Tibial nerve (tissue), 4 donors: ENCODE measurements at regions not wholly inside any gene's neighbourhood (a gene's known extent, or its start where the extent isn't known, plus 50 kb on each side); places are given as distances from the start of the nearest gene placed in this dataset.

Experiments used
- DNase-seq, 2 donors: peaks; one replicate each; pipeline ENCODE4 v3.0.0-alpha.2; 2019; ENCODE audit warnings: low spot score in 2 of 2
- H3K27ac ChIP-seq, 4 donors: fragments of 200-600 bp; sonication (generic) in 3 of 4; one replicate each; pipeline ENCODE4 v1.5.1; 2017 to 2019; ENCODE audit warnings: mild to moderate bottlenecking in 1 of 4
- H3K27me3 ChIP-seq, 2 donors: fragments of 200-600 bp; sonication (generic) in 1 of 2; one replicate each; pipeline versions ENCODE4 v1.5.1 to v1.6.0; 2017 to 2019
- H3K36me3 ChIP-seq, 3 donors: fragments of 200-600 bp; sonication (generic); one replicate each; pipeline ENCODE4 v1.5.1; 2018 to 2019
- H3K4me1 ChIP-seq, 4 donors: fragments of 200-600 bp; sonication (generic) in 3 of 4; one replicate each; pipeline ENCODE4 v1.5.1; 2017 to 2019
- H3K4me3 ChIP-seq, 4 donors: fragments of 200-600 bp; sonication (generic) in 3 of 4; one replicate each; pipeline ENCODE4 v1.5.1; 2017 to 2019; ENCODE audit warnings: mild to moderate bottlenecking in 1 of 4, moderate library complexity in 1 of 4
- H3K9me3 ChIP-seq, 4 donors: fragments of 200-600 bp; sonication (generic) in 3 of 4; one replicate each; pipeline ENCODE4 v1.5.1; 2017 to 2019
- EP300 ChIP-seq, 2 donors: sonication (generic); formaldehyde crosslinking; IDR thresholded peaks; one replicate each; pipeline ENCODE4 v1.6.1; 2017; ENCODE audit warnings: antibody characterized with exemption in 2 of 2, mild to moderate bottlenecking in 1 of 2
- POLR2A ChIP-seq, 2 donors: fragments of 450-650 bp; IDR thresholded peaks; one replicate each; pipeline ENCODE4 v1.6.1; 2017; ENCODE audit warnings: antibody characterized with exemption in 2 of 2, mild to moderate bottlenecking in 2 of 2, moderate library complexity in 2 of 2
- WGBS, 2 donors: methylation state at CpG; one replicate each; pipeline ENCODE4 v1.1.5; 2018; 5-methylcytosine and 5-hydroxymethylcytosine counted together
- TF ChIP-seq, protein P1 (sequence below), 5 experiments: fragments of 200-600 bp in 3 of 5; fragments of 450-650 bp in 2 of 5; sonication (generic) in 3 of 5; IDR thresholded peaks; one replicate each; pipeline ENCODE4 v1.5.1; 2016 to 2019; ENCODE audit warnings: antibody characterized with exemption in 5 of 5, mild to moderate bottlenecking in 3 of 5, moderate library complexity in 2 of 5

DNA sequence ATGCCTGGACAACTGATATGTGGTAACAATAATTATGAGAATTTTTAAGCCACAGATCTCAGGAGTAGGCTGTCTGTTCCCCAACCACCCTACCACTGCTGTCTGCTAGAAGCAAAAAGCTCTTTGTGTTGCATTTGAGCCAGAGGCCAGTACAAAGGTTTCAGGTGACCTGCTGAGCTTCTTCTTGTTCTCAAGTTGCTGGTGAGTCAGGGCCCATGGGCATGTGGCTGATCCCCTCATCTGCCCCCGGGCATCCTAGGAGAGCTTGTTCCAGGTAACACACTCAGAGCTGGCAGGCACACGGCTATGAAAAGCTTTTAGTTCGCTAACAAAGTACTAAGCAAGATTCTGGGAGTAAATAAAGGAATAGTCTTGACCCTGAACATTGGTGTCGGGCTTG is 285.3 kb downstream of the CDC5L start:
- WGBS, 2 donors, result 89 to 90% methylated on average over 4 of the region's 4 CpGs
- Histone ChIP-seq H3K4me1 (peaks cover 0 to 2% (median 0%) of the 10 kb centered on the region in 4 donors), H3K9me3 (no peaks in the 10 kb centered on the region), H3K4me3 (no peak overlapping the region), H3K27ac (no peak overlapping the region), H3K36me3 (no peaks in the 10 kb centered on the region), H3K27me3 (no peaks in the 10 kb centered on the region)
- no peak for DNase-seq
- TF ChIP-seq EP300 (IDR thresholded peaks at IDR 0.05), result no peak
- TF ChIP-seq, protein P1, sequence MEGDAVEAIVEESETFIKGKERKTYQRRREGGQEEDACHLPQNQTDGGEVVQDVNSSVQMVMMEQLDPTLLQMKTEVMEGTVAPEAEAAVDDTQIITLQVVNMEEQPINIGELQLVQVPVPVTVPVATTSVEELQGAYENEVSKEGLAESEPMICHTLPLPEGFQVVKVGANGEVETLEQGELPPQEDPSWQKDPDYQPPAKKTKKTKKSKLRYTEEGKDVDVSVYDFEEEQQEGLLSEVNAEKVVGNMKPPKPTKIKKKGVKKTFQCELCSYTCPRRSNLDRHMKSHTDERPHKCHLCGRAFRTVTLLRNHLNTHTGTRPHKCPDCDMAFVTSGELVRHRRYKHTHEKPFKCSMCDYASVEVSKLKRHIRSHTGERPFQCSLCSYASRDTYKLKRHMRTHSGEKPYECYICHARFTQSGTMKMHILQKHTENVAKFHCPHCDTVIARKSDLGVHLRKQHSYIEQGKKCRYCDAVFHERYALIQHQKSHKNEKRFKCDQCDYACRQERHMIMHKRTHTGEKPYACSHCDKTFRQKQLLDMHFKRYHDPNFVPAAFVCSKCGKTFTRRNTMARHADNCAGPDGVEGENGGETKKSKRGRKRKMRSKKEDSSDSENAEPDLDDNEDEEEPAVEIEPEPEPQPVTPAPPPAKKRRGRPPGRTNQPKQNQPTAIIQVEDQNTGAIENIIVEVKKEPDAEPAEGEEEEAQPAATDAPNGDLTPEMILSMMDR (IDR thresholded peaks at IDR 0.05), result no peak
- TF ChIP-seq POLR2A (IDR thresholded peaks at IDR 0.05), result no peak

DNA sequence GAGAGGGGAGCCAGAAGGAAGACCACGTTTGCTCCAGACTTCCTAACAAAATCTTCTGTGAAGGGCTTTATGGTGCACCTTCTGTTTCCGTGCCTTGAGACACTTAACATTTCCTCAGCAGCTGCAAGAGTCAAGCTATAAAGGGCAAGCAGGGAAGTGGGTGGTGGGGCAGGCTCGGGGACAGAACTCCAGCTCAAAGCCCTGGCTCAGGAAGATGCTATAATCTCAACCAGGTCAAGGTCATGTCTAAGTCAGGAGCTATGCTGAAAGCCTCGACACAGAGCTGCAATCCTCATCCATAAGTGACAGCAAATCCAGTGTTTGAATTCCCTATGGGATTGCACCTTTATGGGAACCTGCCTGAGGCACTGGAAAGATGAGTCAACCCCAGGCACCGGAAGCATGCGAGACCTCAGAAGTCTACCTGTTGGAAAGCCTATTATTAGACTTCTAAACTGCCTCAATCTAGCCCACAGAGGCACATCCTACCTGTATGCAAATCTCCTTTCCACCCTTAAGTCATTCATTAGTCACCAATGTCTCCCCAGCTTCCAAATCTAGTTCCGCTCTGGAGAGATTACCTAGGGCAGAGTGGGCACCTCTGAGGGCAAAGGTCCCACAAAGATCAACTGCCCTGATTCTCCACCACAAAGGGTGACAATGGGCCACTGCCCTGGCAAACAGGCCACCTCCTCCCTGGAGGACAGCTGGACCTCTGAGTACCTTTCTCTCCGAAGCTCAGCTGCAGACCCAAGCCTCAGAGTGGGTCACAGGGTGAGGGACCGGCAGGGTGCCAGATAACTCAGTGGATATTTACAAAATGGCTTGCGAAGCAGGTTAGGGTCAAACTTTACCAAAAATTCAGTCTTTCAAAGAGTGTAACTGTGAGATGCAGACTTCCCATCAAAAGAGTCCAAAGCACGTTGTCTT is 287.0 kb downstream of the CDC5L start:
- TF ChIP-seq EP300 (IDR thresholded peaks at IDR 0.05) (no peak), POLR2A (IDR thresholded peaks at IDR 0.05) (no peak)
- TF ChIP-seq, protein P1 (IDR thresholded peaks at IDR 0.05), result no peak

DNA sequence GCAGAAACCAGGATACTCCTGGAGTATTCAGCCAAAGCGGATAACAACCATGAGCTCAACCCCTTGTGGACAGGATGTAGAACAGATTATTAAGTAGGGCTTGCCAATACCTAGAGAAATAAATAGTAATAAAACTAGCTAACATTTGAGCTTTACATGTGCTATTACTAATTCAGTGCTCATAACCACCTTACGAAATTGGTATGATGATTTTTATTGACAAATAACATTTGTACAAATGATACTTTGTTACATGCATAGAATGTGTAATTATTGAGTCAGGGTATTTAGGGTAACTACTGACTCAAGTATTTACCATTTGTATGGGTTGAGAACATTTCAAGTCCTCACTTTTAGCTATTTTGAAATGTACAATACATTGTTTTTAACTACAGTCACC is 287.9 kb downstream of the CDC5L start:
- TF ChIP-seq, protein P1 (IDR thresholded peaks at IDR 0.05), result no peak
- no peak for TF ChIP-seq EP300 (IDR thresholded peaks at IDR 0.05)
- no peak for TF ChIP-seq POLR2A (IDR thresholded peaks at IDR 0.05)
- no peak overlapping the region for H3K4me3 ChIP-seq
- 92 to 94% methylated on average over 2 of the region's 2 CpGs for WGBS, 2 donors
- no peaks in the 10 kb centered on the region for H3K27me3 ChIP-seq
- H3K27ac ChIP-seq, result no peak overlapping the region
- no peaks in the 10 kb centered on the region for H3K4me1 ChIP-seq
- no peaks in the 10 kb centered on the region for H3K36me3 ChIP-seq
- no peaks in the 10 kb centered on the region for H3K9me3 ChIP-seq
- DNase-seq, result no peak

More for the DNA sequence above, 287.0 kb downstream of the CDC5L start:
- H3K4me3 ChIP-seq, result no peak overlapping the region
- no peaks in the 10 kb centered on the region for H3K36me3 ChIP-seq
- H3K4me1 ChIP-seq, result no peaks in the 10 kb centered on the region
- no peaks in the 10 kb centered on the region for H3K9me3 ChIP-seq
- H3K27ac ChIP-seq, result no peak overlapping the region
- no peaks in the 10 kb centered on the region for H3K27me3 ChIP-seq
- WGBS, 2 donors, result 73 to 74% methylated on average over 11 of the region's 11 CpGs
- no peak for DNase-seq

DNA sequence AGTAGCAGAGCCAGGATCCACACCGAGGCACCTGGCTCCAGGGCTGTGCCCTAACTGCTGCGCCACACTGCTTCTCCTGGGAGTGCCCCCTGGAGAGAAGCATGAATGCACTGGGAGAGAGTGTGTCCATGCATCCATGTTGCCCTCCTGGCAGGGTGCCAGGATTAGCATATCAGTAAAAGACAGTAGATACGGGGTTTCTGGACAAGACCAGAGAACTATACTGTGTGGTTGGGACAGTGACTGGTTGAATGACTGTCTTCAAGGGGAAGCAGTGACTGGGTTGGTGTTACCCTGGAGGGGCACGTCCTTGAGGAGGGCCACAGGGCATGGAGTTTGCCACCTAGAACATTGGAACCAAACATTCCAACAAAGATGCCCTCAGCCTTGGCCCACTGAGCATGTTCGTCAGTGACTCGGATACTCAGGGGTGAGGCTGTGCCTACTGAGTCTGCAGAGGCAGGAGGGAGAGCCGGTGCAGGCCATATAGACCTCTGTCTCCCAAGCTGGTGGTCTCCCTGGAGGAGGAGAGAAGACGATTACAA is 288.8 kb downstream of the CDC5L start:
- no peak for DNase-seq
- Histone ChIP-seq H3K4me3 (no peak overlapping the region), H3K27ac (no peak overlapping the region), H3K4me1 (peaks cover 0 to under 1% (median 0%) of the 10 kb centered on the region in 4 donors), H3K36me3 (no peaks in the 10 kb centered on the region), H3K27me3 (no peaks in the 10 kb centered on the region), H3K9me3 (no peaks in the 10 kb centered on the region)
- TF ChIP-seq, protein P1 (IDR thresholded peaks at IDR 0.05), result no peak
- TF ChIP-seq EP300 (IDR thresholded peaks at IDR 0.05), result no peak
- no peak for TF ChIP-seq POLR2A (IDR thresholded peaks at IDR 0.05)
- 89 to 92% methylated on average over 8 of the region's 8 CpGs for WGBS, 2 donors

DNA sequence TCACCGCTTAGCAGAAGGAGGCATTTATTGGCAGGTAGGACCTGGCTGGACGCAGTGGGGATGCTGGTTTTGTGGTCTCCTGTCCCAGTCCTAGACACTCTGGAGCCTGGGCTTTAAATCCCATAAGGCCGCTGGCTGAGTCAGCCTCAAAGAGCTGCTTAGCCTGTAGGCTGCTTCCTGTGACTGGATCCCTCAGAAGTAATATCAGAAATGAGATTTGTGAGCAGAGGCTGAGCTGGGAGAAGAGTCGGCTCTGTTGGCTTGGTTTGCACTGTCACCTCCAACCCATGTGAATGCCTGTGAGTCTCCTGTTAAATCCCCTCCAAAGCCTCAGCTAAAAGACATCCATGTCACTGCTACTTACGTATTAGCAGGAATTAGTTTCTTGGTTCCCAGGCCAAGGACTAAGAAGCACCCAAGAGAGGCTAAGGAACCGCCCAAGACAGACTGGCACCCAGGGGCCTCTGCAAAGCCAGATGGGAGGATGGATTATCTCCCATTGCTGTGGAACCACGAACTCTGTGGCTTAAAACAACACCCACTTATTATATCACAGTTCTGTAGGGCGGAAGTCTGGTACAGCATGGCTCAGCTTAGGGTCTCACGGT is 289.4 kb downstream of the CDC5L start:
- DNase-seq, result no peak
- Histone ChIP-seq H3K4me3 (no peak overlapping the region), H3K36me3 (no peaks in the 10 kb centered on the region), H3K4me1 (peaks cover 0 to 5% (median 0%) of the 10 kb centered on the region in 4 donors), H3K9me3 (no peaks in the 10 kb centered on the region), H3K27me3 (no peaks in the 10 kb centered on the region), H3K27ac (no peak overlapping the region)
- 93 to 96% methylated on average over 9 of the region's 9 CpGs for WGBS, 2 donors
- TF ChIP-seq POLR2A (IDR thresholded peaks at IDR 0.05), result no peak
- no peak for TF ChIP-seq EP300 (IDR thresholded peaks at IDR 0.05)
- TF ChIP-seq, protein P1 (IDR thresholded peaks at IDR 0.05), result no peak
